Tibial nerve (tissue), 4 donors: ENCODE measurements at regions not wholly inside any gene's neighbourhood (a gene's known extent, or its start where the extent isn't known, plus 50 kb on each side); places are given as distances from the start of the nearest gene placed in this dataset.

Experiments used
- EP300 ChIP-seq, 2 donors: sonication (generic); formaldehyde crosslinking; IDR thresholded peaks; one replicate each; pipeline ENCODE4 v1.6.1; 2017; ENCODE audit warnings: antibody characterized with exemption in 2 of 2, mild to moderate bottlenecking in 1 of 2
- POLR2A ChIP-seq, 2 donors: fragments of 450-650 bp; IDR thresholded peaks; one replicate each; pipeline ENCODE4 v1.6.1; 2017; ENCODE audit warnings: antibody characterized with exemption in 2 of 2, mild to moderate bottlenecking in 2 of 2, moderate library complexity in 2 of 2
- TF ChIP-seq, protein P1 (sequence below), 5 experiments: fragments of 200-600 bp in 3 of 5; fragments of 450-650 bp in 2 of 5; sonication (generic) in 3 of 5; IDR thresholded peaks; one replicate each; pipeline ENCODE4 v1.5.1; 2016 to 2019; ENCODE audit warnings: antibody characterized with exemption in 5 of 5, mild to moderate bottlenecking in 3 of 5, moderate library complexity in 2 of 5

DNA sequence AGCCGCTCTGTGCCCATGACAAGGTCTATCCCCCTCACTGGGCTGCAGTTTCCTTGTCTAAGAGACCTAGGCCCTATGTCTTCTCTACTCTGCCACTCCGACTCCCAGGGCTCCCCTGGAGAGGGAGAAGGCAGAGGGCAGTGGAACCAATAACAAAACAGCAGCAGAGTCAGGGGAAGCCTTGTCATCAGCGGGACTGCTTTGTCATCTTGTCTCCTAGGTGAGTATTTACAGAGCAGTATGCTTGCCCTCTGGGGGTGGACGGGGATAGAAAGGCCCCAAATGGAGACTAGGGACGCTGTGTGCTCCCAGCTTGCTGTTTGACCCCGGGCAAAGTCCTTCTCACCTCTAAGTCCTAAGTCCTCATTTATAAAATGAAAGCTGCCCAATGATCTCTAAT is 318.5 kb downstream of the CDK5RAP2 start:
- TF ChIP-seq, protein P1, sequence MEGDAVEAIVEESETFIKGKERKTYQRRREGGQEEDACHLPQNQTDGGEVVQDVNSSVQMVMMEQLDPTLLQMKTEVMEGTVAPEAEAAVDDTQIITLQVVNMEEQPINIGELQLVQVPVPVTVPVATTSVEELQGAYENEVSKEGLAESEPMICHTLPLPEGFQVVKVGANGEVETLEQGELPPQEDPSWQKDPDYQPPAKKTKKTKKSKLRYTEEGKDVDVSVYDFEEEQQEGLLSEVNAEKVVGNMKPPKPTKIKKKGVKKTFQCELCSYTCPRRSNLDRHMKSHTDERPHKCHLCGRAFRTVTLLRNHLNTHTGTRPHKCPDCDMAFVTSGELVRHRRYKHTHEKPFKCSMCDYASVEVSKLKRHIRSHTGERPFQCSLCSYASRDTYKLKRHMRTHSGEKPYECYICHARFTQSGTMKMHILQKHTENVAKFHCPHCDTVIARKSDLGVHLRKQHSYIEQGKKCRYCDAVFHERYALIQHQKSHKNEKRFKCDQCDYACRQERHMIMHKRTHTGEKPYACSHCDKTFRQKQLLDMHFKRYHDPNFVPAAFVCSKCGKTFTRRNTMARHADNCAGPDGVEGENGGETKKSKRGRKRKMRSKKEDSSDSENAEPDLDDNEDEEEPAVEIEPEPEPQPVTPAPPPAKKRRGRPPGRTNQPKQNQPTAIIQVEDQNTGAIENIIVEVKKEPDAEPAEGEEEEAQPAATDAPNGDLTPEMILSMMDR (IDR thresholded peaks at IDR 0.05), result no peak
- TF ChIP-seq POLR2A (IDR thresholded peaks at IDR 0.05) (no peak), EP300 (IDR thresholded peaks at IDR 0.05) (no peak)
